ENCODE measurements at regions not wholly inside any gene's neighbourhood (a gene's known extent, or its start where the extent isn't known, plus 50 kb on each side); places are given as distances from the start of the nearest gene placed in this dataset.

DNA sequence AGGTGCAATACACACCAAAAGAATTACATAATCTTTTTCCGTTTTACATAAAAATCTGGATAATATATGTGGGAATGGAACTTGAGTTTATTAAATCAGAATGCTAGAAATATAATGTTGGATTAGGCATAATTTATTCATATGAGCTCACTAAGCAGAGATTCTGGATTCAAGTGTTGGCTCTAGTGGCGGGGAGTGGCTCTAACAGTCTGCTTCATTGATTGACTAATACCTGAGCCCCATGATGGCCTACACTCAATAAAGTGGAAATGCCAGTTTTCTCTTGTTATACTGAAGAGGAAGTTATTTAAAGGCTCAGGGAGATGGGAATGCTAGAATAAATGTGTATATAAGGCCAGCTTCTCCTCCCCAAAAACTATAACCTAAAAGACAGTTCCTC lies 285.5 kb upstream of the MOCS1 start:
- H3K9me3 Mint-ChIP-seq: peaks cover 0 to 5% (median 0%) of the 10 kb centered on the region in 5 donors

DNA sequence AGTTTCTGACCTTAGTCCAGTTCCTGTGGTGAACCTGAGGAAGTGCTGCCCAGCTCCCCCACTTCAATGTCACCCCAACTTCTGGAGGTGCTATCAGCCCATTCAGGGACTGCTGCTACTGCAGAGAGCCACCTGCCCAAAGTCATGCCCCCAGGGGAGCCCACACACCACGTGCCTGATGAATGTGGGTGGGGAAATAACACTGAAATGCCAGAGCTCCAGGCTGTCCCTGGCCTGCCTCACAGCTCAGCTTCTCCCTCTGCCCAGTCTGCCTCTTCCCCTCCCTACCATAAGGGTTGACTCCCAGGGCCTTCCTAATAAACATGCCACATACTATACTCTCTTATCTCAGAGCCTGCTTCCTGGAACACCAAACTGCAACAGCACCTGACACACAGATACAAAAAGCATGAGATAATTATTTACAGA lies 276.4 kb upstream of the MOCS1 start:
- no peak overlapping the region for H3K27ac ChIP-seq (ENCODE audit: low read depth, low read length)
- Mint-ChIP-seq H3K36me3 (no peaks in the 10 kb centered on the region), H3K27ac (no peak overlapping the region), H3K4me1 (no peaks in the 10 kb centered on the region), H3K9me3 (peaks cover 0 to 8% (median 1%) of the 10 kb centered on the region in 5 donors), H3K27me3 (peaks cover 4 to 15% of the 10 kb centered on the region in 2 donors), H3K4me3 (no peak overlapping the region)
- DNase-seq: no peak
- no peaks in the 10 kb centered on the region for H3K4me1 ChIP-seq (ENCODE audit: insufficient read depth, low read length)
- no peaks in the 10 kb centered on the region for H3K27me3 ChIP-seq (ENCODE audit: insufficient read depth, low read length, poor library complexity, severe bottlenecking)
- CTCF ChIA-PET: no interaction called here
- H3K4me3 ChIP-seq (ENCODE audit: low read length): no peak overlapping the region
- no peaks in the 10 kb centered on the region for H3K36me3 ChIP-seq (ENCODE audit: insufficient read depth, low read length)
- POLR2A ChIA-PET: no interaction called here
- no peaks in the 10 kb centered on the region for H3K9me3 ChIP-seq (ENCODE audit: low read length)

More for the DNA sequence above, 285.5 kb upstream of the MOCS1 start:
- Mint-ChIP-seq H3K36me3 (no peaks in the 10 kb centered on the region), H3K27ac (no peak overlapping the region), H3K4me1 (no peaks in the 10 kb centered on the region), H3K27me3 (peaks cover 3 to 4% of the 10 kb centered on the region in 2 donors), H3K4me3 (no peak overlapping the region)
- Histone ChIP-seq H3K9me3 (ENCODE audit: low read length) (no peaks in the 10 kb centered on the region), H3K27me3 (ENCODE audit: insufficient read depth, low read length, poor library complexity, severe bottlenecking) (no peaks in the 10 kb centered on the region), H3K4me3 (ENCODE audit: low read length) (no peak overlapping the region), H3K4me1 (ENCODE audit: insufficient read depth, low read length) (no peaks in the 10 kb centered on the region), H3K36me3 (ENCODE audit: insufficient read depth, low read length) (no peaks in the 10 kb centered on the region), H3K27ac (ENCODE audit: low read depth, low read length) (no peak overlapping the region)
- POLR2A ChIA-PET: no interaction called here
- no peak for DNase-seq
- CTCF ChIA-PET: no interaction called here

DNA sequence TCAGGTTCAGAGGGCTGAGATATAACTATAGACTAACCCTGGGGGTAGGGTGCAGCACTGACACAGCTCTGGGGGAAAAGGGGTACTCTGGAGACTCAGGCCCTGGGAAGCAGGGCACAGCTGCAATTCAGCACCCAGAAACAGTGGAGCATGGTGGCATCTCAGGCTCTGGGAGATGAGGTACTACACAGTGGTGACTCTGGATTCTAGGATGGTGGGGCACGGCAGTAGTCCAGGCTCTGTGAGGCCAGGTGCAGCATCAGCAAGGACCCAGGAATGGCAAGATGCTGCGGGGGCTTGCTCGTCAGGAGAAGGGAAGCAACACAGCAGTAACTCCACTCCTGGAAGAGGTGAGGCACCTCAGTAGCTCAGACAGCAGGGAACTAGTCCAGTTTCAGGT lies 271.5 kb upstream of the MOCS1 start:
- H3K4me3 ChIP-seq (ENCODE audit: low read length): no peak overlapping the region
- ChIA-PET POLR2A (no interaction called here), CTCF (no interaction called here)
- Mint-ChIP-seq H3K27me3 (peaks cover 7 to 12% of the 10 kb centered on the region in 2 donors), H3K36me3 (peaks cover 0 to 6% (median 0%) of the 10 kb centered on the region in 3 donors), H3K27ac (peak overlapping the region in 1 of 8 donors; percentile 51), H3K9me3 (peaks cover 13 to 26% (median 24%) of the 10 kb centered on the region in 5 donors), H3K4me3 (no peak overlapping the region), H3K4me1 (no peaks in the 10 kb centered on the region)
- H3K4me1 ChIP-seq (ENCODE audit: insufficient read depth, low read length): no peaks in the 10 kb centered on the region
- no peak for DNase-seq
- H3K27me3 ChIP-seq (ENCODE audit: insufficient read depth, low read length, poor library complexity, severe bottlenecking): no peaks in the 10 kb centered on the region
- H3K27ac ChIP-seq (ENCODE audit: low read depth, low read length): no peak overlapping the region
- H3K9me3 ChIP-seq (ENCODE audit: low read length): no peaks in the 10 kb centered on the region
- no peaks in the 10 kb centered on the region for H3K36me3 ChIP-seq (ENCODE audit: insufficient read depth, low read length)

DNA sequence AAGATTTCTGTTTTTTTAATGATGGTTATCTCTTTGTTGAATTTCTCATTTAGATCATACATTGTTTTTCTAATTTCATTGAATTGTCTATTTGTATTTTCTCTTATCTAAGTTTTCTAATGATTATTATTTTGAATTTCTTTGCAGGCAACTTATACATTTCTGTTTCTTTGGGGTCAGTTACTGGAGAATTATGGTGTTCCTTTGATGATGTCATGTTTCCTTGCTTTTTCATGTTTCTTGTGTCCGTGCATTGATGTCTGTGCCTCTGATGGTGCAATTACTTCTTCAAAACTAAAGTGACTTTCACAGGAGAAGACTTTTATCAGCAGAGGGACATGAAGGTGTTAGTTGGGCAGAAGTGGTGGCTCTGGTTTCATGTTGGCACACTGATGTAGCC lies 270.7 kb upstream of the MOCS1 start:
- ChIA-PET POLR2A (no interaction called here), CTCF (no interaction called here)
- Histone ChIP-seq H3K4me3 (ENCODE audit: low read length) (no peak overlapping the region), H3K4me1 (ENCODE audit: insufficient read depth, low read length) (no peaks in the 10 kb centered on the region), H3K36me3 (ENCODE audit: insufficient read depth, low read length) (no peaks in the 10 kb centered on the region), H3K9me3 (ENCODE audit: low read length) (no peaks in the 10 kb centered on the region), H3K27ac (ENCODE audit: low read depth, low read length) (no peak overlapping the region), H3K27me3 (ENCODE audit: insufficient read depth, low read length, poor library complexity, severe bottlenecking) (no peaks in the 10 kb centered on the region)
- Mint-ChIP-seq H3K27ac (no peak overlapping the region), H3K4me3 (no peak overlapping the region), H3K9me3 (peaks cover 13 to 28% (median 24%) of the 10 kb centered on the region in 5 donors), H3K27me3 (peaks cover 7 to 12% of the 10 kb centered on the region in 2 donors), H3K4me1 (no peaks in the 10 kb centered on the region), H3K36me3 (peaks cover 0 to 6% (median 0%) of the 10 kb centered on the region in 3 donors)
- no peak for DNase-seq

DNA sequence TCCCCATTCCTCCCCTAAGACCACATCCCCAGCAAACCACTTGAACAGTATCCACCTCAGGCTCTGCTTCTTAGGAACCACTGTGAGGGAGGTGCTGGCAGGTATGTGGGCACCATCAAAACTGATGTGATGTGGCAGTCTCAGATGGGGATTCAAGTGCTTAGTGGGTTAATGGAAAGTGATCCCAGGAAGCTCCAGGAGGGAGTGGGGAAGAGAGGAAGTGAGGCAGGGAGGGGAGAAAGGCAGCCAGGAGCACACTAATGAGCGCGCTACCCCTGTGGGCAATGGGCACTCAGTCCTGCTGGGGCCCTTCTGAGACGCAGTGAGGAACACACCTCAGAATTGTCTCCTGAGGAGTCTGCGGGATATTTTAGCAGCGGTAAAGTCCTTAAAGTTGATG lies 263.1 kb upstream of the MOCS1 start:
- POLR2A ChIA-PET: no interaction called here
- Histone ChIP-seq H3K36me3 (ENCODE audit: insufficient read depth, low read length) (no peaks in the 10 kb centered on the region), H3K9me3 (ENCODE audit: low read length) (no peaks in the 10 kb centered on the region), H3K27ac (ENCODE audit: low read depth, low read length) (no peak overlapping the region), H3K27me3 (ENCODE audit: insufficient read depth, low read length, poor library complexity, severe bottlenecking) (no peaks in the 10 kb centered on the region), H3K4me3 (ENCODE audit: low read length) (no peak overlapping the region), H3K4me1 (ENCODE audit: insufficient read depth, low read length) (no peaks in the 10 kb centered on the region)
- Mint-ChIP-seq H3K27ac (no peak overlapping the region), H3K4me1 (no peaks in the 10 kb centered on the region), H3K4me3 (no peak overlapping the region), H3K27me3 (peaks cover 0 to 4% of the 10 kb centered on the region in 2 donors), H3K9me3 (peaks cover 2 to 11% (median 5%) of the 10 kb centered on the region in 5 donors), H3K36me3 (no peaks in the 10 kb centered on the region)
- CTCF ChIA-PET: no interaction called here
- no peak for DNase-seq

DNA sequence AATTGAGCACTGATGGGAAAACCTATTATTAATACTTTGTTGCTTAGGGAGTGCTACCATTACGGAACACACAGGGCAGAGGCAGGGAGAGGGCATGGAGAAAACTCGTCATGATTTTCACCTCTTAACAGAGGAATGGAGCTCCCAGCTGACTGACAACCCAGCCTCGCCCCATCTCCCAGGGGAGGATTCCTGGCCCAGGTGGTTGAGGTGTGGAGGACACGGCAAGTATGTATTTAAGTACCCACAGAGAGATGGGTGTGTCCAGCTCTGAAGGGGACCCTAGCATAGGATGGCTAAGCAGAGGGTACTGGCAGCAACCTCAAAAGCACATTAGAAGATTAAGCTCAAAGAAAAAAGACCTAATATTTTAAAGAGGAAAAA lies 261.9 kb upstream of the MOCS1 start:
- Mint-ChIP-seq H3K4me3 (no peak overlapping the region), H3K4me1 (no peaks in the 10 kb centered on the region), H3K27me3 (peaks cover 0 to 4% of the 10 kb centered on the region in 2 donors), H3K9me3 (peaks cover 0 to 4% (median 0%) of the 10 kb centered on the region in 5 donors), H3K36me3 (no peaks in the 10 kb centered on the region), H3K27ac (no peak overlapping the region)
- H3K4me1 ChIP-seq (ENCODE audit: insufficient read depth, low read length): no peaks in the 10 kb centered on the region
- no peak overlapping the region for H3K4me3 ChIP-seq (ENCODE audit: low read length)
- no peaks in the 10 kb centered on the region for H3K9me3 ChIP-seq (ENCODE audit: low read length)
- H3K36me3 ChIP-seq (ENCODE audit: insufficient read depth, low read length): no peaks in the 10 kb centered on the region
- H3K27me3 ChIP-seq (ENCODE audit: insufficient read depth, low read length, poor library complexity, severe bottlenecking): no peaks in the 10 kb centered on the region
- ChIA-PET CTCF (no interaction called here), POLR2A (no interaction called here)
- no peak overlapping the region for H3K27ac ChIP-seq (ENCODE audit: low read depth, low read length)
- no peak for DNase-seq

DNA sequence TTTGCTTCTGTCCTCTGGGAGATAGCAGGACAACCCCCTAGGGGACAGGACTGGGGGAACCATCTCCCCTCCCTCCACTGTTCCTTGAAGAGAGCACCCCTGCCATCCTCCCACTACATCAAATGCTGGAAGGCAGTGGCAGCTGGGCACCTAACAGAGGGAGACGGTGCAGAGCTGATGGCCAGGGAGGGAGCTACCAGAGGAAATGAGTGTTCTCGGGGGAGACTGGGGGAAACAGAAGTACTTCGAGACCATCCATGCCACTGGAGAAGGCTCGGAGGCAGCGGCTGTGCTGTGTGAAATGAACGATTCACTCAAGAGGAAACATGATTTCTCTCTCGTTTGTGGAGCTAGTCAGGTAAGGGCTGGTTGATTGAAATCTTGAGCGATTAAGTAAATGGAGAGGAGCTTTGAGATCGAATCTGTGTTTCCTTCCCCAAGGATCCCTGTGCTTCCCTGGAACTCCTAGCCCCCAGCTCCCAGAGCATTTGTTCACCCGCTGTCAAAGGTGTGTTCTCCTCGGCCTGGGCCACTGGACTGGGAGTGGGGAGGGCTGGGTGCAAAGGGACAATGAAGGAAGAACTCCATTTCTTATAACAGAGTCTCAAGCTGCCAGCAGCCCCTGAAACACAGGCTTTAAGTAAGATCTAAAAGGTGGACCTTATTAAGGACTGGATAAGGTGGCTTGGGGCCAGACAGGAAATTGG lies 261.3 kb upstream of the MOCS1 start:
- H3K27me3 Mint-ChIP-seq: peaks cover 0 to 4% of the 10 kb centered on the region in 2 donors
- H3K4me1 ChIP-seq (ENCODE audit: insufficient read depth, low read length): no peaks in the 10 kb centered on the region
- H3K4me3 ChIP-seq (ENCODE audit: low read length): no peak overlapping the region
- H3K27ac Mint-ChIP-seq: no peak overlapping the region
- ChIA-PET CTCF (no interaction called here), POLR2A (no interaction called here)
- H3K36me3 Mint-ChIP-seq: no peaks in the 10 kb centered on the region
- H3K9me3 Mint-ChIP-seq: peaks cover 0 to 2% (median 0%) of the 10 kb centered on the region in 5 donors
- DNase-seq: no peak
- H3K4me1 Mint-ChIP-seq: no peaks in the 10 kb centered on the region
- H3K36me3 ChIP-seq (ENCODE audit: insufficient read depth, low read length): no peaks in the 10 kb centered on the region
- H3K4me3 Mint-ChIP-seq: no peak overlapping the region
- H3K9me3 ChIP-seq (ENCODE audit: low read length): no peaks in the 10 kb centered on the region
- H3K27me3 ChIP-seq (ENCODE audit: insufficient read depth, low read length, poor library complexity, severe bottlenecking): no peaks in the 10 kb centered on the region
- no peak overlapping the region for H3K27ac ChIP-seq (ENCODE audit: low read depth, low read length)

DNA sequence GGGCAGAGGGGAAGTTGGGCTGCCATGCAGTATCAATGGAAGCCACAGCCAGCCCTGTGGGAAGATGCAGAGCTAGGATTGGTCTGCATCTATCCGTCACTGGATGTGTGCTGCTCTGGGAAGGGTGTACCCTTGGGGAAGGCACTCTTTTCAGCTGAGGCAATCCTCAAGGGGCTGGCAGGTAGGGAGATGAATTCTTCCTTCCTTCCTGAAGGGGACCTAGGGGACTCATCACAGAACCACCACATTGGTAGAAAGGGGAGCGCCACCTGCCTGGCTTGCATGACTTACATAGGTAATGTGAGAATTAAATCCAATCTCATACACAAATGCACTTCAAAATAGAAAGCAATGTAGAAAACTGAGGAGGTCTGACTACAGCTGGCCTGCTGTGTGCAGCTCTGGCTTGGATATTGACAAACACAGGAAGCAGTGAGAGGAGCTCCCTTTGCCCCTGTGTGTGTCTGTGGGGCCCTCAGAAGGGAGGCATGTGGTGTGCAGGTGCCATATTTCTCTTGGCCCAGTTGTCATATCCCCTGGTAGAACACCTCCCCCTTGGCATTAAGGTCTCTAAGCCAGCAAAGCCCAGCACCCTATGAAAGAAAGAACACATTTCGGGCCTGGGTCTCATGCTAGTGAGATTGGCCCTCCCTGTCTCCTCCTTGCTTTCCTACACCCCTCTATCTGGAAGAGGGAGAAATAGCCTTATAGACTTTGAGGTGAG lies 260.3 kb upstream of the MOCS1 start:
- H3K4me3 ChIP-seq (ENCODE audit: low read length): no peak overlapping the region
- H3K27ac ChIP-seq (ENCODE audit: low read depth, low read length): no peak overlapping the region
- no peaks in the 10 kb centered on the region for H3K36me3 ChIP-seq (ENCODE audit: insufficient read depth, low read length)
- Mint-ChIP-seq H3K9me3 (peaks cover 0 to 2% (median 0%) of the 10 kb centered on the region in 5 donors), H3K4me1 (no peaks in the 10 kb centered on the region), H3K36me3 (no peaks in the 10 kb centered on the region), H3K27me3 (peaks cover 0 to 4% of the 10 kb centered on the region in 2 donors), H3K27ac (no peak overlapping the region), H3K4me3 (no peak overlapping the region)
- CTCF ChIA-PET: no interaction called here
- H3K9me3 ChIP-seq (ENCODE audit: low read length): no peaks in the 10 kb centered on the region
- H3K27me3 ChIP-seq (ENCODE audit: insufficient read depth, low read length, poor library complexity, severe bottlenecking): no peaks in the 10 kb centered on the region
- DNase-seq: no peak
- H3K4me1 ChIP-seq (ENCODE audit: insufficient read depth, low read length): no peaks in the 10 kb centered on the region
- POLR2A ChIA-PET: no interaction called here

All from CD8-positive, alpha-beta memory T cell (primary cell).